ENCODE measurements at regions not wholly inside any gene's neighbourhood (a gene's known extent, or its start where the extent isn't known, plus 50 kb on each side); places are given as distances from the start of the nearest gene placed in this dataset.
A peak's percentile ranks its signal among the peaks of the same experiment; 100 is the strongest.
"Not testable (repeated sequence)": the region's sequence is repeated elsewhere in the genome, so short reads cannot be mapped to it uniquely, and the experiment has no call there.

DNA sequence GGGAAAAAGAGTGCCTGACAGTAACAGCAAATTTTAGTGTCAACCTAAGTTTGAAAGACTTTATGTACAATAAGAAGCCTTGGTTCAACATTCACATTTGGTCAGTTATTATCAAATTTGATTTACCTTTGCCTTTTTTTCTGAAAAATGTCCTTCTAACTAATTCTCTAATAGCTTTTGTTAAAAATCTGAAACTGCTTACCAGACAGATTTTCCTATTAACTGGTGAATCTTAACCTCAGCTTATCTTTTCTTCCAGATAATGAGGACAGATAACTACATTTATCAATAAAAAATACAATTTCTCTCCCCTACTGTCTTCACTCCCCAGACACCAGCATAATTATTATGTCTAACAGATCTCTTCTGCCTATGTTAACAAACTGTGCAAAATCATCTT, 988.5 kb downstream of the CDH18 start:
- no peak for DNase-seq

GRCh38 chr5:19001054-19001453, 986.9 kb downstream of the CDH18 start:
- DNase-seq, result no peak

- DNase-seq, result no peak
Observed at GRCh38 chr5:19001539-19001938, 986.5 kb downstream of the CDH18 start.

DNA sequence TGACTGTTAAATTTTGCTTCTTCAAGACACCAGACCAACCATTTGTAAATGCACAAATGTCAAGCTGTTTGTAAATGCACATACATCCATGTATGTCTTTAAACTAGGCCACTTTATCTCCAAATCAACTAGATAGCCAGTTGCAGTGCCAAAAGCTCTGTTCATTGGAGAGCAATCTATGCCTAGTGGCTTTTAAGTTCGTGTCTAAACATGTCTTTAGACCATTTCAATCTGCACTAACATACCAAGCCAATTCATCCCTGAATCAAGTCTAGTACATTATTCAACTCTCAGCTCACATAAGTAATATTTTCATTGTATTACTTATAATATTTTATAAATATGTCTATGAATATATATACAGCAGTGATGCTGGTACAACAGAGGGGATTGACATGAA, 985.9 kb downstream of the CDH18 start:
- no peak for DNase-seq

DNA sequence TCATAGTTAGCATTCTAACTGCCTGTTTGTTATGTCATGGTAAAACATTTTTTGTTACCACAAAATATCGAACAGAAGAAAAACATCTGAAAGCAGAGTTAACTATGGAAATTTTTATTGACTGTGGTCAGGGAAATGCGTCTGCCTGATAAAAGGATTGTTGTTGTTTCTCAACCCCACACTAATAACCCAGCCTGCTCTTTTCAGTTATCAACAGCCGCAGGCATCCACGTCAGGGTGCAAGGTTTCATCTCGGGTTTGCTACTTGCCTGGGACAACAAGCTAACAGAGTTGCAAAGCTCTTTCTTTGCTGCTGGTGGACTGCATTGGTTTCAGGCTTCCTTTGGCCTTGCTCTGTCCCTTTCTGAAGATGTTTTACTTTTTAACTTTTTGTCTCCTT, 969.2 kb downstream of the CDH18 start:
- DNase-seq, result peak; percentile 15

DNA sequence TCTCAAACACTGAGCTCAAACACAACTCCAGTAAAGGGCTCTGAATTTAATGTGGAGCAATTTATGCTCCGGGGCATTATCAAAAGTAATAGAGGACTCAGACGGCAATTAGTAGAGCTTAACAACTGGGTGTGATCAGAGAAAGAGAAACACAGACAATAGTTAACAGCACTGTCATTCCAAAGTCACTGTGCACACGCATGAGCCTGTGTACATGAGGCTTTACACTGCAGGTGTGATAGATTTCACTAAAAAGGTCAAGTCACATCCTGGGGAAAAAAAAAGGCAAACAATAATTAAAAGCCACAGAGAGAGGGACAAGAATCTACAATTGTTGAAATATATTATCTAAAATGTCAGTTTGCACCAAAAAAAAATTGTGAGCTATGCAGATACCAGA, 956.5 kb downstream of the CDH18 start:
- no peak for DNase-seq

GRCh38 chr5:19035816-19036215, 952.2 kb downstream of the CDH18 start:
- DNase-seq, result no peak

DNA sequence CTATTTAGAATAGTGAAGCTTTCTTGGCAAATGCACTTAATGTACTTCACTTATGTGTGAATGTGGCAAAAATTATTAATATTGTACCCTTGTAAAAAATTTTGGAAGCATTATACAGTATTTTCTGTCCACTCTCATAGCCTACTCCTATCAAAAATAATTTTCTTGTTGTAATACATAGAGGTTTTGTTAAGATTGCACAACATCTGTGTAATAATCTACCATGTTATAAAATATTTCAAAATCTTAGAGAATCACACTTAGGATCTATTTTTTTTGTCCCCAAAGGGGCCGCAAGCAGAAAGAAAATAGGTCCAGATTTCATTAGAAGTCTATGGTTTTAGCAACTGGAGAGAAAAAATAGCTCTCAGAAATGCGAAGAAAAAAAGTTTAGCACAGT, 945.9 kb downstream of the CDH18 start:
- no peak for DNase-seq

DNA sequence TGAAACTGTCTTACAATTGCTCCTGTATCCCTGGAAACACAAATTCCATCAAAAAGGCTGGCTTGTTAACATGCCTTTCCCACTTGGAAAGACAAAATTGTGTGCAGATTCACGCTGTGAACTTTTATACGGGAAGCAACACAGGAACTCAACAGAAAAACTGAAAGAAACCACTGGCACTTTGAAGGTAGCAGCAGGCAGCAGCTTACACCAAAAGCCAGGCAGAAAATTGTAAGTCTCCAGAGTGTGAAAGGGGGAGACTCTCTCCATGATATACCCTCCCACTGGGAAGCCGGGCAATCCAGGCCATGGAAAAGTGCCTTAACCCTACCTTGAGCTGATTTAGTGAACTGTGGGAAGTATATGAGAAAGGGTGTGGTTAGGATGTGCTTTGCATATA, 943.7 kb downstream of the CDH18 start:
- DNase-seq, result peak; percentile 10

DNA sequence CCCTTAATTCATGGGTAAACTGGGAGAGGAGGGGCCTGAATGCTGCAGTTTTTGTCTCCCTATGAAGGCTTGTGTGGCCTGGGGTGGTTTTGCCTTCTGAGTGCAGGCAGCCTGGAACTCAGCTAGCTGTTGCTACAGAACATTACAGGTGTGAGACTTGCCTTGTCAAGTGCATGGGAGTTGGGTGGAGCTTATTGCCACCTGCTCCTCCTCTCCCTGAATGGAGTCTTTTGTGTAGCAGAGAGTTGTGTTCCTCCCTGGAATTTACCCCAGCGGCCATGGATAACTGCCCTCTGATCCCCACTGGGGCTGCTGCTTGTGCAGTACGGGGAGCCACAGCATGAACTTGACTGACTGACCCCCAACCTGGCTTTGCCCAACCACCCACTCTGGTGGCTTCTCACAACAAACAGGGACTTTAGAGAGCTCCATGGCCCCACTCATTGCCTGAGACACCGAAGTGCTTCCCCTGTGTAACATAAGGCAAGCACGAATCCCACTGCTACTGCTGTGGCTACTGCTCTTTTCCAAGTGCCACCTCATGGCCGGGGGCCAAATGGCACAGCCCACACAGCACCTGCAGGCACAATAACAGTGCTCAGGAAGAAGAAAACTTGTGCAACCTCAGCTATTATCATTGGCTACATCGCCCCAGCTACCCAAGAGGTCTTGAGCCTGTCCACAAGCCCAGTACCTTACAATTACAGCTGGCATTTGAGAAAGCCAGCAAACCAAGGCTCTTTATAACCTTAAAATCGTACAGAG, 942.9 kb downstream of the CDH18 start:
- peak; percentile 88 for DNase-seq

GRCh38 chr5:19047277-19047676, 940.7 kb downstream of the CDH18 start:
- DNase-seq, result no peak

DNA sequence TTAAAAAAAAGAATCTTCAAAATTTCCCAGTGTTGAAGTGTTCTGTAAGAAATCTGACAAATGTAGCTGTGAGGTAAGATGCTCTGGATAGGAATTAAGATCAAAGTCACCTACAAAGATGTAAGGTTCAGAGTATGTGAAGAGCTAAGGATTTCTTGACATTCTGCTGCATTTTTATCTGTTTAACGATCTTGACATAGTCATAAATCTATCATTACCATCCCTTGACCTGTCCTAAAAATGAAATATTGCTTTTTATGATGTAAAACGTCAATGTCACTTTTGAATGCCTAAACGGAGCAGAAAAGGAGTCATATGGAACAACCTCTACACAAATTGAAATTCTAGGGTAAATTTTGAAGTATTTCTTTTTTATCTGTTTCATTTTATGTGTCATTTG, 939.3 kb downstream of the CDH18 start:
- DNase-seq, result no peak

- DNase-seq, result no peak
Observed at GRCh38 chr5:19058216-19058615, 929.8 kb downstream of the CDH18 start.

DNA sequence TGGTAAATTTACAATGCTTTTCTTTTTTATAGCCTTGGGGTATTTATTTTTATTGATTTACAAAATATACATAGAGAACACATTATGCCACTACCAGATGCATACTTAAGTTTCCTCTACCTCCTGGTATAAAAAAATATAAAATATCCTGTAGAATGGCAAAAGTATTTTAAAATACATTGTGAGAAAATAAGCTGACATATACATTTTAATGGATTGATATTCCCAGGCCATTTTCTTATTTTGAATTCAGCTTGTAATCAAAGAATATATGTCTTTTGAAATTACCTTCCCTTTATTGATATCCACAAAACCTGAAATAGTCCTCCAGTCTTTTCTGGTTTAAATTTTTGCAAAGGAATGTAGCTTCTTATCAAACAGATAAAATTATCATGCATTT, 923.9 kb downstream of the CDH18 start:
- no peak for DNase-seq

DNA sequence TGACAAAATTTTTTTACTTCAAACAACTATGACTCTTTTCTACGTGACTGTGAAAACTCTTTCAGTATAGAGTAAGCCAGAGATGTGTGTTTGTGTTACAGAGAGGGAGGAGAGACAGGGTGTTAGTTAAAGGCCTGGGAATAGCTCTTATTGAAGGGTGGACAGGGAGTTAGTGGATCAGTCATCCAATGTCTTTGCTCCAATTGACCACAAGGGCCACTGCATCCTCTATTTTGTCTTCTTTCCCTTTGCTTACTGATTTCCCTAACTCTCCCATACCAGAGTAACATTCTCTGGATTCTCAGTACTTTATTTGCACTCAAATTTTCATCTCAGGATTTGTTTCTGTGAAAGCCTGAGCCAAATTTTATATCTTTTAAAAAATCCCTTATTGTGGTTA, 920.3 kb downstream of the CDH18 start:
- DNase-seq, result no peak

DNA sequence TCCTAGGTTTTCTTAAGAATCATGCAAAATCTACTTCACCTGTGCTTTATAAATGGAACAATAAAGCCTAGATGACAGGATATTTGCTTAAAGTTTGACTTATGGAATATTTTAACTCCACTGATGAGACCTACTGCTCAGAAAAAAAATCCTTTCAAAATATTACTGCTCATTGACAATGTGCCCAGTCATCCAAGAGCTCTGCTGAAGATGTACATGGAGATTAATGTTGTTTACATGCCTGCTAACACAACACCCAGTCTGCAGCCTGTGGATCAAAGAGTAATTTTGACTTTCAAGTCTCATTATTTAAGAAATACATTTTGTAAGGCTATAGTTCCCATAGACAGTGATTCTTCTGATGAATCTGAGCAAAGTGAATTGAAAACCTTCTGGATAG, 889.6 kb downstream of the CDH18 start:
- no peak for DNase-seq

- DNase-seq, result no peak
Observed at GRCh38 chr5:19099195-19099594, 888.8 kb downstream of the CDH18 start.

GRCh38 chr5:19104948-19105347, 883.1 kb downstream of the CDH18 start:
- DNase-seq, result no peak

DNA sequence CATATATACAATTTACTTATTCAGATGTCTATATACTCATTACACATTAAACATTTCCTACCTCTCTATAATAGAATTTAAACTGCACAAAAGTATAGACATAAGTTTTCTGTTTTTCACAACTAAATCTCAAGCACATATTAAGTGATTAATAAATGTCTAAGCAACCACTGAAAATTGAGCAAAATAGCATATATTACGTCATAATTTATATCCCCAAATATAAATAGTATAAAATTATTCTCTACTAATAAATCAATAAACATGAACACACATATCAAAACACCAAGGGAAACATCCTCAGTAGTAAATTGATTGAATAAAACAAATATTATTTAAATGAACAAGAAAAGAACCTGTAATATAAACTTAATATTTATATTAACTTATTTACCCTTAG, 865.1 kb downstream of the CDH18 start:
- no peak for DNase-seq

- no peak for DNase-seq
Observed at GRCh38 chr5:19125956-19126713, 861.9 kb downstream of the CDH18 start.

DNA sequence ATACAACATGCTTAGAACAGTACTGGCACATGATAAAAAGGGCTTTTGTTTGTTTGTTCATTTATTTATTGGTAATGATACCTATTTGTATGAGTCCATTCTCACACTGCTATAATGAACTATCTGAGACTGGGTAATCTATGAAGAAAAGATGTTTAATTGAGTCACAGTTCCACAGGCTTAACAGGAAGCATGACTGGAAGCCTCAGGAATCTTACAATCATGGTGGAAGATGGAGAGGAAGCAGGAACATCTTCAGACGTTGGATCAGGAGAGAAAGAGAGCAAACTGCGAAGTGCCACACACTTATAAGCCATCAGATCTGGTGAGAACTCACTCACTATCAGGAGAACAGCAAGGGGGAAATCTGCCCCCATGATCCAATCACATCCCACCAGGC, 847.7 kb downstream of the CDH18 start:
- DNase-seq, result no peak

DNA sequence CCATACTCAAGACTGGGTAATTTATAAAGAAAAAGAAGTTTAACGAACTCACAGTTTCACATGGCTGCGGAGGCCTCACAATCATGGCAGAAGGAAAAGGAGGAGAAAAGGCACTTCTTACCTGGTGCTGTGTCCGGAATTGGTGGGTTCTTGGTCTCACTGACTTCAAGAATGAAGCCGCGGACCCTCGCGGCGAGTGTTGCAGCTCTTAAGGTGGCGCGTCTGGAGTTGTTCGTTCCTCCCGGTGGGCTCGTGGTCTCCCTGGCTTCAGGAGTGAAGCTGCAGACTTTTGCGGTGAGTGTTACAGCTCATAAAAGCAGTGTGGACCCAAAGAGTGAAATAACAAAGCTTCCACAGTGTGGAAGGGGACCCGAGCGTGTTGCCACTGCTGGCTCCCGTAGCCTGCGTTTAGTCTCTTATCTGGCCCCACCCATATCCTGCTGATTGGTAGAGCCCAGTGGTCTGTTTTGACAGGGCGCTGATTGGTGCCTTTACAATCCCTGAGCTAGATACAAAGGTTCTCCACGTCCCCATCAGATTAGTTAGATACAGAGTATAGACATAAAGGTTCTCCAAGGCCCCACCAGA, 846.0 kb downstream of the CDH18 start:
- not testable (repeated sequence) for DNase-seq

- DNase-seq, result not testable (repeated sequence)
Observed at GRCh38 chr5:19142713-19143414, 845.1 kb downstream of the CDH18 start.

- DNase-seq, result no peak
Observed at GRCh38 chr5:19143935-19144334, 844.1 kb downstream of the CDH18 start.
